ENCODE measurements at regions not wholly inside any gene's neighbourhood (a gene's known extent, or its start where the extent isn't known, plus 50 kb on each side); places are given as distances from the start of the nearest gene placed in this dataset.

- H3K4me1 ChIP-seq (ENCODE audit: insufficient read depth, low read length), result no peaks in the 10 kb centered on the region
- H4K91ac ChIP-seq (ENCODE audit: insufficient read length, low read depth, low read length), result no peak overlapping the region
- no peaks in the 10 kb centered on the region for H3K79me1 ChIP-seq (ENCODE audit: insufficient read depth, low read depth, low read length, poor library complexity, severe bottlenecking)
- no peak overlapping the region for H2AFZ ChIP-seq (ENCODE audit: low read length)
- no peak overlapping the region for H3K27ac Mint-ChIP-seq
- no peak overlapping the region for H2BK15ac ChIP-seq (ENCODE audit: low read depth, low read length)
- H3K4ac ChIP-seq (ENCODE audit: low read depth, low read length), result no peak overlapping the region
- no peak overlapping the region for H3K14ac ChIP-seq (ENCODE audit: insufficient read depth, low read length)
- no peak overlapping the region for H2AK5ac ChIP-seq (ENCODE audit: insufficient read length, low read length)
- no peaks in the 10 kb centered on the region for H3K9me3 Mint-ChIP-seq
- no peak overlapping the region for H2BK120ac ChIP-seq (ENCODE audit: low read depth, low read length, poor library complexity, severe bottlenecking)
- no peak overlapping the region for H3K18ac ChIP-seq (ENCODE audit: insufficient read length, low read depth, low read length)
- H3K79me2 ChIP-seq (ENCODE audit: insufficient read depth, low read length), result no peaks in the 10 kb centered on the region
- no peaks in the 10 kb centered on the region for H3K27me3 ChIP-seq (ENCODE audit: insufficient read depth, low read length)
- H2BK5ac ChIP-seq (ENCODE audit: insufficient read length, low read length), result no peak overlapping the region
- no peak overlapping the region for H3K4me2 ChIP-seq (ENCODE audit: insufficient read depth, insufficient read length, low read length)
- no peak overlapping the region for H4K8ac ChIP-seq (replicated peaks; ENCODE audit: insufficient read length, low read depth, low read length)
- no peaks in the 10 kb centered on the region for H3K27me3 Mint-ChIP-seq (ENCODE audit: low read depth)
- WGBS (ENCODE audit: extremely low coverage, insufficient read length, low lambda C conversion rate), result no CpG with 5 or more reads among the region's 3 CpGs
- no peak overlapping the region for H3K23ac ChIP-seq (ENCODE audit: insufficient read length, low read depth, low read length)
- H2BK12ac ChIP-seq (ENCODE audit: insufficient read length, low read depth, low read length), result no peak overlapping the region
- no peaks in the 10 kb centered on the region for H3K36me3 Mint-ChIP-seq (ENCODE audit: insufficient read depth in 1 of 3, low read depth in 3 of 3)
- H3K27ac ChIP-seq (ENCODE audit: insufficient read length, low read depth, low read length), result no peak overlapping the region
- no peak overlapping the region for H3K9ac ChIP-seq (ENCODE audit: extremely low read depth, insufficient read length, low read length)
- no peaks in the 10 kb centered on the region for H3K4me1 Mint-ChIP-seq
- no peaks in the 10 kb centered on the region for H3K23me2 ChIP-seq (ENCODE audit: insufficient read length, low read depth, low read length, poor library complexity, severe bottlenecking)
- no peak for TF ChIP-seq CTCF (conservative IDR thresholded peaks at IDR 0.05)
- no peak overlapping the region for H3K4me3 Mint-ChIP-seq
- no peak overlapping the region for H3T11ph ChIP-seq (ENCODE audit: low read length)
- H3K9me3 ChIP-seq (ENCODE audit: control insufficient read depth, low read depth, low read length), result no peaks in the 10 kb centered on the region
- no peaks in the 10 kb centered on the region for H4K20me1 ChIP-seq (ENCODE audit: control insufficient read depth, insufficient read depth, insufficient read length)
- no peak for DNase-seq
- no peak overlapping the region for H2BK20ac ChIP-seq (ENCODE audit: low read depth, low read length, poor library complexity, severe bottlenecking)
- no peak overlapping the region for H4K5ac ChIP-seq (ENCODE audit: insufficient read length, low read depth, low read length)
- no peak overlapping the region for H3K56ac ChIP-seq (ENCODE audit: insufficient read length, low read depth, low read length)
Measured at GRCh38 chr6:88449770-88450169, 283.6 kb upstream of the CNR1 start.

Measured in H9 (cell line).